COR-L47 (cell line): ENCODE measurements at regions not wholly inside any gene's neighbourhood (a gene's known extent, or its start where the extent isn't known, plus 50 kb on each side); places are given as distances from the start of the nearest gene placed in this dataset.

ENCODE experiments used
- DNase-seq: peaks from one replicate; lab custom pipeline; 2025; lab: John Stamatoyannopoulos, UW

DNA sequence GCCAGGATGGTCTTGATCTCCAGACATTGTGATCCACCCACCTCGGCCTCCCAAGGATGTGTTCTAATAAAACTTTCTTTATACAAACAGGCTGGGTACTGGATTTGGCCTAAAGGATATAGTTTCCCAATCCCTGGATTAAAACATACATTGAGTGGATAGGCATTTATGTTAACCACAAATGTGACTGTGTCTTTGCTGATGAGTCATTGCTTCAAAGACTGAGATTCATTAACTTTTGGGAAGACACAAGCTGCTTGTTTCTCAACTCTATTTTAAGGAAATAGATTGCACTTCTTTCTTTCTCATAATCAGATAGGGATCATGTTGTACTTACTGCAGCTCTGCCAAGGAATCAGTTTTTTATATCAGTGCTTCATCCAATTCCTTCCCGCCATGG lies 131.3 kb upstream of the AGA start:
- DNase-seq = no peak

- no peak for DNase-seq
Observed at GRCh38 chr4:177574446-177574845, 132.2 kb upstream of the AGA start.

DNA sequence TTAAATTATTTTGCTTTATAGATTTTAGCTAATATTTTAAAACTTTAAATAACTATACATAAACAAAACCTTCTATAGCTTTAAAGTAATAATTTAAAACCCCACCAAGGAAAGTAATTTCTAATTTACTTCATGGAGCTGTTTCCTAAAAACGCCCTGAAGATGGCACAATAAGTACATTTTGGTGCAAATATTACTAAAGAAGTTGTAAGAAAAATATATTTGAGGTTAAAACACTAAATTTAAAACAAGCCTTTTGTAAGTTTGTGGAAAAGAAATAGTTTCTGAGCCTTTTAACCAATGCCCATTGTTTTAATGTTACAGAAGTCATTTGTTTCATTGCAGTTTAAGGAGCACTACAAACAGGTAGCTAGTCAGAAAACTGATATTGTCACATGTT lies 137.4 kb upstream of the AGA start:
- no peak for DNase-seq

DNA sequence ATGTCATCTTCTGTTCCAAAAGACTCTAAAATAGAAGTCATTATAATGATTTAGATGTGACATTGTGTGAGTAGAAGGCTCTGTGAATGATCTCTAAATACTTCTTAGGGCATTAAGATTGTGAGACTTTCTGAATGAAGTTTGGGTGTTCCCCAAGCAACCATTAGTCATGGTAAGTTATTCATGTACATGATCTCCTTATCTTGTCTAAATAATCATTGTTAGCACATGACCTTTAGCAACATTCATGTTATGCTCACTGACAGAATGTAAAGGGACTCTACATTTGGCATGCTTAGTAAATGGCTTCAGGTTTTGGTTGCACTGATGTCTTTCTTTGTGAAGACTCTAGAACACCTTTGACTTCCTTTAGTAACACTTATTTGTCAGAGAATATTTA lies 140.8 kb upstream of the AGA start:
- no peak for DNase-seq

- DNase-seq = no peak
Observed at GRCh38 chr4:177587989-177588388, 145.8 kb upstream of the AGA start.

DNA sequence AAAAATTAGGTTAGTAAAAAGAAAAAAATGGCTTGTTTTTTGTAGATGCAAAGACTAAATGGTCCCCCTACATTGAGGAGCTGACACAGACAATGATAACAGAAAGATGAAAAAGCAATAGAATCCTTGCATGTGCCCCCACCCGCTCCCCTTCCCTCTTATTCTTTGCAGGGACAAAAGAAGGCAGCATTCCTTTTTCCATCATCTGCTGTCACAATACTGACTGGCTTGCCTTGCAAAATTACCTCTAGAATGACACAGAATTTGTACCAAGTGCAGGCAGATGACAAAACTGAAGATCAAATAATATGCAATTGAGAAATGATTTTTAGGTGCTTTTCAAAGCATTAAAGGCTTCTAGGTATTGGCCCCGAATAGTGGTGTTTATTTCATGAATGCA lies 153.1 kb upstream of the AGA start:
- DNase-seq = no peak

- DNase-seq = no peak
Observed at GRCh38 chr4:177596035-177596434, 153.8 kb upstream of the AGA start.

DNA sequence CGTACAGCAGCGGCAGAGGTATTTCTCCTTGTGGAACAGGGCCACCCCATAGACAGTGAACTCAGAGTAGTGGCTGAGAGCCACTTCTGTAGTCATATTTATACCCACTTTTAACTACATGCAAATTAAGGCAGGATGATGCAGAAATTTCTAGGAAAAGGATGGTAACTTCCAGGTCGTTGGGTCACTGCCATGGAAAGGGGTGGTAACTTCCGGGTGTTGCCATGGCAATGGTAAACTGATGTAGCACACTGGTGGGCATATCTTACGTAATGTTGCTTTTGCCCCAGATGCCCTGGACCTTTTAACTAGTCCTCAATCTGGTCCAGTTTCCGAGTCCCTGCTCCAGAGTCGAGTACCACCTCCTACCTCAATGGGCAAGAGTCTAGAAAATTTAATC lies 154.8 kb upstream of the AGA start:
- DNase-seq = no peak

DNA sequence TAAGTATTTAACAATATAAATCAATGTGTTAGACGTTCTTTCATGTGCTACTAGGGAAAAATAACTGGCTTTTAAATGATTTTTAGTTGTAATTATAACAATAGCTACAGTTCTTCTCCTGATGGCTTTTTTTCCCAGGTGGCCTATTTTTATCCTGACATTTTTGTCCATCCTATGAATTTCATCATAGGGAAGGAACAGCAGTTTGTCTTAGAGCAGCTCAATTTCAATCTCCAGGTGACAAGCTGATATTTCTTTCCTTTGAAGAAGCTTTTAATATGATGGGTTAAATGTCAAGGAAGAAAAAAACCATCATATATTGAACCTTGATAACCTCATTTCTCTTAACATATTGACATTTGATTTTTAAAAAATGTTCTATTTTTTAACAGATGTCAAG lies 163.0 kb upstream of the AGA start:
- DNase-seq = no peak

DNA sequence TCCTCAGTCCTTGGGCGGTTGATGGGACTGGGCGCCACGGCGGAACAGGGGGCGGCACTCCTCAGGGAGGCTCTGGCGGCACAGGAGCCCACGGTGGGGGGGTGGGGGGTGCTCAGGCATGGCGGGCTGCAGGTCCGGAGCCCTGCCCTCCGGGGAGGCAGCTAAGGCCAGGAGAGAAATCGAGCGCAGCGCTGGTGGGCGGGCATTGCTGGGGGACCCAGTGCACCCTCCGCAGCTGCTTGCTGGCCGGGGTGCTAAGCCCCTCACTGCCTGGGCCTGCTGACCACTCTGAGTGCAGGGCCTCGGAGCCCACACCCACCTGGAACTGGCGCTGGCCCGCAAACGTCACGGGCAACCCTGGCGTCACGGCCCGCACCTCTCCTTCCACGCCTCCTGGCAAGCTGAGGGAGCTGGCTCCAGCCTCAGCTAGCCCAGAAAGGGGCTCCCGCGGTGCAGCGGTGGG lies 164.9 kb upstream of the AGA start:
- no peak for DNase-seq

DNA sequence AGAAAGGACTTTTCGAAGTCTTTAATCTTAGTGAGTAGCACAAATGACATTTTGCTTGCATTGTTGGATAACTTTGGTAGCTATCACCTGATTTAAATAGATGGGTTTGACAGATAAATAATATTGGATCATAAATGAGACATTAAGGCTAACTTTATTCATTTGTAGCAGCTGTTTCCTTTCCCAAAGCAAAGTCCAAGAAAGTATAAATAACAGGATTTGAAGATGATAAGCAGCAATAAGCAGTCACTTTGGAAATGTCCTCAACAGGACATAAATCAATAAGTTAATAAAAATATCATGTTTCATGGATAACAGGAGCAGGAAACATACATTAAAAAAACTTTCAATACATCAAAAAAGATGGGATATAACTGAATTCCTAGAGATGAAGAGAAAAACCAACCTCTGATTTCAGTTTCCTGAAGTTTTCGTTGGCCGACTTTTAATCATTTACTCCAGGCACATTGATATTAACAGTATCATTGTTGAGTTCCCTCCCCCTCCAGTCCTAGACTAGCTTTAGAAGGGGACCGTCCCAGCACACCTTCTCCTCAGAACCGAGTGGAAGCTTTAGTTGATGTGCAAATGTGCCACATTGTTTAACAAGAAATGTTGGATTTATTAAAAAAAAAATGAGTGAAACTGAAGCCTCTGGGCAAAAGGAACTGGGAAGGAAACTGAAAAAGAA lies 169.9 kb upstream of the AGA start:
- DNase-seq = no peak

DNA sequence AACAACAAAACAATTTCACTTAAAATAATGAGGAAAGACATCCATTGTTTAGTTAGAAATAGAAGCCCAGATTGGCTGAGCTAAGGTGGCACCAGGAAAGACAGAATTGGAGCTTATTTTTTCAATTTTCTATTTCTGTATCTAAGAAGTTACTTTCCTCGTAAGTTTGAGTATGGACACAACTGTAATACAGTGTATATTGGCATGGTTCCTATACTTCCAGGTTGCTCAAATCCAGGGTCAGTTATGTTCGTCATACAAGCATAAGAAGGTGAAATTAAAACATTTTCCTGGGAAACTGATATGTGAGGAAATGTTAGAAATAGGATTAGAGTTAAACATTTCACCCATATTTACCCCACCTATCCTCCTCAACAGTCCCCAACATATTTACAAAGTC lies 170.4 kb upstream of the AGA start:
- DNase-seq = no peak

GRCh38 chr4:177632481-177632880 lies 190.2 kb upstream of the AGA start:
- peak; percentile 46 for DNase-seq

GRCh38 chr4:177638871-177639270 lies 196.6 kb upstream of the AGA start:
- no peak for DNase-seq

DNA sequence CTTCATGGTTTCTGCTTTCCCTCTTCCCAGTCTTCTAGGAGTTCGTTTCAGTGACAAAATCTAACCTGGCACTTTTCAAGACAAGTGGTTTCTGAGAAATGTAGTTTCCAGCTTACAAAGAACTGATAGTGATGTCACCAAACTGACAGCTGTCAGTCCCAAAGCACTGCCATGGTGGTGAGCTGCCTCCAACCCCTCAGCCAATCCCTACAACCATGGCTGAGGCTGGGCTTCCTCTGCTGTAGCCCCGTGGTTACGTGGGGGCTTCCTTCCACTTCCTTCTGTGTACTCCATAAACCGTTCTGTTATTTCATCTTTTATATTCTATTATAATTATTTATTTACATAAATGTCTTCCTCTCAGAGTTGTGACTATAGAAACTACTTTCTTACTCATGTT lies 198.6 kb upstream of the AGA start:
- no peak for DNase-seq

GRCh38 chr4:177660223-177660622 lies 218.0 kb upstream of the AGA start:
- no peak for DNase-seq

DNA sequence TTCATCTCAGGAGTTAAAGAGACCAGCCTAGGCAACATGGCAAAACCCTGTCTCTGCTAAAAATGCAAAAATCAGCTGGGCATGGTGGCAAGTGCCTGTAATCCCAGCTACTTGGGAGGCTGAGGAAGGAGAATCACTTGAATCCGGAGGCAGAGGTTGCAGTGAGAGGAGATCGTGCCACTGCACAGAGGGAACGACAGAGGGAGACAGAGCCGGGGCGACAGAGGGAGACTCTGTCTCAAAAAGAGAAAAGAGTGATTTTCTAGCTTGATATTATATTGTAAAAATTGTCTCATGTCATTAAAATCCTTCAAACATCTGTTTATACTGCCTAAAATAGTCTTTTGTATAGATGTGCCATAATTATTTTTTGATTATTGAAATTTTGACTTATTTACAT lies 225.4 kb upstream of the AGA start:
- no peak for DNase-seq

DNA sequence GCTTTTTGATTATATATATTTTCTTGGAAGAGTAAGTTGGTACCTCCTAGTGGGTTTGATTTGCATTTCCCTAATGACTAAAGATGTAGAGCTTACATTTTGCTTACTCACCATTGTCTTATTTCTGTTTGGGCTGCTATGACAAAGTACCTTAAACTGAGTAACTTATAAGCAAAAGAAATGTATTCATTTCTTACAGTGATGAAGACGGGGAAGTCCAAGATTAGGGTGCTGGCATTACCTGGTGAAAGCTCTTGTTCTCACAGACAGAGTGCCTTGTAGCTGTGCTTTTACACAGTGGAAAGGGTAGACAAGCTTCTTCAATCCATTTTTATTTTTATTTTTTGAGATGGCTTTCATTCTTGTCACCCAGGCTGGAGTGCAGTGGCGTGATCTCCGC lies 229.2 kb upstream of the AGA start:
- no peak for DNase-seq

- DNase-seq = no peak
Observed at GRCh38 chr4:177671845-177672244, 229.6 kb upstream of the AGA start.

GRCh38 chr4:177673985-177674489 lies 231.8 kb upstream of the AGA start:
- no peak for DNase-seq

- no peak for DNase-seq
Observed at GRCh38 chr4:177680308-177680707, 238.1 kb upstream of the AGA start.

DNA sequence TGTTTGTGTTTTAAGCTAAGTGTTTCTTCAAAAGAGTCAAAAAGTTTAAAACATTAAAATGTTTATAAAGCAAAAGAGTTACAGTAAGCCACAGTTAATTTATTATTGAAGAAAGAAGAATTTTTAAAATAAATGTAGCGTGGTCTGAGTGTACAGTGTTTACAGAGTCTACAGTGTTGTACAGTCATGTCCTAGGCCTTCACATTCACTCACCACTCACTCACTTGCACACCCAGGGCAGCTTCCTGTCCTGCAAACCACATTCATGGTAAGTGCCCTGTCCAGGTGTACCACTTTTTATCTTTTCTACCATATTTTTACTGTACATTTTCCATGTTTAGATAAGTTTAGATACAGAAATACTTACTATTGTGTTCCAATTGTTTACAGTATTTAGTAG lies 239.7 kb upstream of the AGA start:
- DNase-seq = no peak

DNA sequence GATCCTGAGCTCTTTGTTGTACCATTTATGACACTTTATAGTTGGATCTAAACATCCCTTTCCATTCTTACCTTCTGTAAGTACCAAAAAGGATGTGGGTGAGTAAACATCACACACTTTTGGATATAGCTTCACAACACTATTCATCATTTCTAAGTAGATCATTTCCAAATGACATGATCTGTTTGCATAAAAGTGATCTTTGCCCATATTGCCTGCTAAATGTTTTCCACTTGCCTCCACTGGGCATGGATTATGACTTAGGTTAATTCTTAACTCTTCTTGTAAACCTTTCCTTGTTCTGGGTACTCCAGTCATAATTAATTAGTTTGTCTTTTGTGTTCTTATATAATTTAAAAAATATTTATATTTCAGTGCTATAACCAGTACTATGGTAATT lies 244.9 kb upstream of the AGA start:
- no peak for DNase-seq

DNA sequence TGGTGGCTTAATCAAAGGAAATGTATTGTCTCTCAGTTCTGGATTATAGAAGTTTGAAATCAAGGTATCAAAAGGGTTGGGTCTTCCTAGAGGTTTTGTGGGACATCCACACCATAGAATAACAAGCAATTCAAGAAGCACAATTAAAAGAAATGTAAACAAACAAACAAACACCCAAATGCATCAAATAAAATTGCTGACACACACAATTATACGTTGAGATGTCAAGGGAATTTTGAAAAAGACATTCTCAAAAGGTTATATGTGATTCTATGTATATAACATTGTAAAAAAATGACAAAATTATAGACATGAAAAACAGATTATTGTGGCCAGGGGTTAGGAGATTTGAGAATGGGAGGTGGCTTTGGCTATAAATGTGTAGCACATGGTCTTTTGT lies 250.7 kb upstream of the AGA start:
- DNase-seq = no peak
